GM12878 (cell line): ENCODE measurements at regions not wholly inside any gene's neighbourhood (a gene's known extent, or its start where the extent isn't known, plus 50 kb on each side); places are given as distances from the start of the nearest gene placed in this dataset.

ENCODE experiments used
- ATAC-seq: fragments of 200-7000 bp; cut with Tn5 transposase; 3 replicates; pipeline ENCODE4 v1.9.1; 2020; ENCODE audit warnings: mild to moderate bottlenecking, moderate library complexity
- BruUV-seq: library from RNA; stranded (reverse); fragments of 400-500 nt; replicated peaks from 2 replicates; lab custom pipeline; 2021; lab: Mats Ljungman, UMichigan
- CTCF ChIA-PET: fragments of 300-600 bp; sonication (Branson Sonifier 250); formaldehyde crosslinking; extraction: SDS; loops from one replicate; lab custom pipeline; 2021; ENCODE audit warnings: inconsistent platforms; lab: Yijun Ruan, JAX
- POLR2A ChIA-PET: fragments of 350-600 bp; formaldehyde crosslinking; extraction: SDS; loops from one replicate; lab custom pipeline; 2021; ENCODE audit warnings: inconsistent platforms; lab: Charles Lee
- RAD21 ChIA-PET: fragments of 300-600 bp; sonication (Branson Sonifier 250); formaldehyde crosslinking; loops from one replicate; lab custom pipeline; 2023; ENCODE audit warnings: antibody characterized with exemption; ENCODE audit not compliant: unreplicated experiment; lab: Charles Lee
- SMC1A ChIA-PET: fragments of 300-600 bp; sonication (Branson Sonifier 250); formaldehyde crosslinking; loops from one replicate; lab custom pipeline; 2023; ENCODE audit not compliant: unreplicated experiment, uncharacterized antibody; lab: Charles Lee
- DNase-seq: peaks from one replicate; pipeline ENCODE4 v3.0.0-alpha.2; 2011; ENCODE audit warnings: low read depth, low spot score
- FAIRE-seq: peaks from 3 replicates; lab custom pipeline; 2011; peaks lifted over from hg19 to GRCh38; lab: Jason Lieb, UNC
- H2AFZ ChIP-seq: 2 replicates; pipeline ENCODE4 v1.6.0; 2011; ENCODE audit warnings: low read depth, low read length, control low read depth; ENCODE audit not compliant: control insufficient read depth
- H3K27ac ChIP-seq: 2 replicates; pipeline ENCODE4 v1.5.1; 2011; ENCODE audit warnings: control low read depth; ENCODE audit not compliant: control insufficient read depth, insufficient read depth
- H3K27me3 ChIP-seq, 2 experiments: replicated peaks in 1 of 2; 2 replicates each; pipeline versions ENCODE4 v1.6.0 to v1.6.1; 2011; ENCODE audit warnings: low read length in 1 of 2; ENCODE audit not compliant: control insufficient read depth in 2 of 2, insufficient read depth in 2 of 2
- H3K36me3 ChIP-seq, 2 experiments: 2 replicates each; pipeline ENCODE4 v1.5.1; 2011; ENCODE audit warnings: low read length in 1 of 2; ENCODE audit not compliant: control insufficient read depth in 2 of 2, insufficient read depth in 2 of 2
- H3K4me1 ChIP-seq: 2 replicates; pipeline ENCODE4 v1.6.1; 2011; ENCODE audit warnings: mild to moderate bottlenecking, low read length, moderate library complexity, mixed read lengths; ENCODE audit not compliant: control insufficient read depth, insufficient read depth
- H3K4me2 ChIP-seq: 2 replicates; pipeline ENCODE4 v1.6.0; 2011; ENCODE audit warnings: control low read depth; ENCODE audit not compliant: control insufficient read depth, insufficient read depth
- H3K4me3 ChIP-seq: fragments of 200-600 bp; sonication (generic); 2 replicates; pipeline ENCODE4 v1.5.1; 2016
- H3K79me2 ChIP-seq: 2 replicates; pipeline ENCODE4 v1.6.0; 2011; ENCODE audit warnings: low read length; ENCODE audit not compliant: control insufficient read depth, insufficient read depth
- H3K9ac ChIP-seq: 2 replicates; pipeline ENCODE4 v1.8.0; 2011; ENCODE audit warnings: low read length, control low read depth, mixed read lengths; ENCODE audit not compliant: control insufficient read depth, insufficient read depth
- H3K9me3 ChIP-seq: replicated peaks from 3 replicates; pipeline ENCODE4 v1.5.1; 2011; ENCODE audit warnings: mild to moderate bottlenecking, low read length; ENCODE audit not compliant: control insufficient read depth, insufficient read depth
- H4K20me1 ChIP-seq: 2 replicates; pipeline ENCODE4 v1.6.0; 2011; ENCODE audit not compliant: control insufficient read depth, insufficient read depth
- CBX3 ChIP-seq: fragments of 200-600 bp; sonication (generic); IDR thresholded peaks from 2 replicates; pipeline ENCODE4 v1.6.1; 2016; ENCODE audit warnings: low read depth, borderline replicate concordance
- EED ChIP-seq: sonication (generic); IDR thresholded peaks from 2 replicates; pipeline ENCODE4 v1.6.1; 2016; ENCODE audit warnings: antibody characterized with exemption, low read depth
- EGR1 ChIP-seq, 2 experiments: IDR thresholded peaks; 1 replicate in 1 of 2; 2 replicates in 1 of 2; pipeline ENCODE4 v1.6.1; 2011 to 2012; ENCODE audit warnings: low read depth in 2 of 2, low read length in 2 of 2, borderline replicate concordance in 1 of 2, mild to moderate bottlenecking in 1 of 2, moderate library complexity in 1 of 2
- MEF2A ChIP-seq: IDR thresholded peaks from 2 replicates; pipeline ENCODE4 v1.6.1; 2011; ENCODE audit warnings: low read depth, mild to moderate bottlenecking, low read length, moderate library complexity; ENCODE audit not compliant: insufficient read depth
- MTA3 ChIP-seq: IDR thresholded peaks from 2 replicates; pipeline ENCODE4 v1.6.1; 2012; ENCODE audit warnings: low read length, inconsistent platforms, borderline replicate concordance
- NRF1 ChIP-seq: conservative IDR thresholded peaks from 2 replicates; pipeline ENCODE4 v1.6.1; 2011; ENCODE audit warnings: mild to moderate bottlenecking, low read depth, low read length, improper control_type of control experiment
- PML ChIP-seq: IDR thresholded peaks from 2 replicates; pipeline ENCODE4 v1.6.1; 2012; ENCODE audit warnings: low read length, inconsistent platforms
- RFX5 ChIP-seq: IDR thresholded peaks from 2 replicates; pipeline ENCODE4 v1.6.1; 2011; ENCODE audit warnings: low read depth, low read length, improper control_type of control experiment
- SIN3A ChIP-seq: IDR thresholded peaks from 2 replicates; pipeline ENCODE4 v1.6.1; 2012; ENCODE audit warnings: low read depth, low read length, improper control_type of control experiment
- SPI1 ChIP-seq: IDR thresholded peaks from 2 replicates; pipeline ENCODE4 v1.6.1; 2011; ENCODE audit warnings: low read depth, mild to moderate bottlenecking, low read length, moderate library complexity, borderline replicate concordance; ENCODE audit not compliant: insufficient read depth
- SREBF2 ChIP-seq: IDR thresholded peaks from 2 replicates; pipeline ENCODE4 v1.6.1; 2012; ENCODE audit warnings: mild to moderate bottlenecking, low read length
- SUZ12 ChIP-seq: fragments of 200-600 bp; sonication (generic); IDR thresholded peaks from one replicate; pipeline ENCODE4 v1.6.1; 2018; ENCODE audit warnings: antibody characterized with exemption, mild to moderate bottlenecking; ENCODE audit not compliant: unreplicated experiment
- TARDBP ChIP-seq: IDR thresholded peaks from 2 replicates; pipeline ENCODE4 v1.6.1; 2016; ENCODE audit warnings: borderline replicate concordance
- TCF7 ChIP-seq: IDR thresholded peaks from 2 replicates; pipeline ENCODE4 v1.6.1; 2014; ENCODE audit warnings: antibody characterized with exemption, borderline replicate concordance
- ZBED1 ChIP-seq: IDR thresholded peaks from 2 replicates; pipeline ENCODE4 v1.6.1; 2016; ENCODE audit warnings: borderline replicate concordance
- ZNF217 ChIP-seq: fragments of 450-650 bp; IDR thresholded peaks from 2 replicates; pipeline ENCODE4 v1.6.1; 2017; ENCODE audit warnings: antibody characterized with exemption, mild to moderate bottlenecking
- WGBS: methylation state at CpG from one replicate; pipeline ENCODE4 v1.1.6; 2016; ENCODE audit warnings: low lambda C conversion rate; ENCODE audit not compliant: insufficient replicate concordance, insufficient coverage; ENCODE audit errors: missing lambda C conversion rate; 5-methylcytosine and 5-hydroxymethylcytosine counted together
- in situ Hi-C: fragments of 300-500 bp; cut with MboI; formaldehyde crosslinking; loops from 9 replicates; pipeline ENCODE4 v1.14.3; 2018; ENCODE audit warnings: mixed read lengths
- intact Hi-C: fragments of 100-400 bp; cut with micrococcal nuclease; formaldehyde crosslinking; loops from one replicate; pipeline ENCODE4 v1.14.2; 2022; ENCODE audit not compliant: unreplicated experiment
- TF ChIP-seq, protein P1 (sequence below): fragments of 450-650 bp; IDR thresholded peaks from 2 replicates; pipeline ENCODE4 v1.6.1; 2017; ENCODE audit warnings: low read depth, mild to moderate bottlenecking, moderate library complexity

DNA sequence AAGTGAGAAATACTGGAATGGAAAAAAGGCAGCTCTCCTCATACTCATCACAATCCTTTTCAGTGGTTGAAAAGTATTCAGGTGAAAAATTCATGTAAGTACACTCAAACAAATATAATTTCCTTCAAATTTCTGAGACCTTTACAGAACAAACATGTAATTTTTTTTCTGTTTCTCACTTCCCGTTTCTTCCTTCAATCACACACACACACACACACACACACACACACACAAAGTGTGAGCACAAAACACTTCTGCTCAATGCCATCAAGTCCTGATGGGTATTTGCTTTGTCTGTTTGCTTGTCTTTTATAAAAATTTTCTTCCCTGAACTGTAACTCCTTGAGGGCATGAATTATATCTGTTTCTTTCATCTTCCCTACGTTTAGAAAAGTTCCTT is 110.6 kb downstream of the LIG4 start:
- POLR2A ChIA-PET: no interaction called here

DNA sequence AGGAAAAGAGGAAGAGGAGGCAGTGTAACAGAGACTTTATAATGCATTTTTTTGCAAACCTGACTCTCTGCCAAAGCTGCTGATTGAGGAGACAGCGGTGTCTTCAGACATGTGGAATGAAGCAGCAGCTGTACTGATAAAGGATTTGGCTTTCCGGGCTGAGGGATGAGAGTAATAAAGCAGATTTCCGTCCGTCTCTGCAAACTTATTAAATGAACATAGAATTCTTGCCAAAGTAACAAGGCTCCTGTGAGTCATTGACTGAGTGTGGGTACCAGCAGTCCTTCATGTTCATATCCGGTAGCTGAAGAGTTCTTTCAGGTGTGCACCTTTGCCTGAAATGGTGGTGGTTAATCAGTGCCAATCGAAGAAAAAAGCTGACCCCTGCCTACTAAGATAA is 112.6 kb downstream of the LIG4 start:
- BruUV-seq: no TSS peak
- FAIRE-seq (no peak), DNase-seq (no peak), ATAC-seq (no peak)
- Histone ChIP-seq H3K4me2 (no peak overlapping the region), H3K4me3 (no peak overlapping the region), H3K9ac (no peak overlapping the region), H4K20me1 (no peaks in the 10 kb centered on the region), H3K27me3 (no peaks in the 10 kb centered on the region), H3K27ac (no peak overlapping the region), H3K36me3 (no peaks in the 10 kb centered on the region), H3K4me1 (no peaks in the 10 kb centered on the region), H3K79me2 (no peaks in the 10 kb centered on the region), H3K9me3 (no peaks in the 10 kb centered on the region), H2AFZ (no peak overlapping the region)
- WGBS: 15% methylated on average over 6 of the region's 6 CpGs
- in situ Hi-C loops (no loop called here), intact Hi-C loops (no loop called here)
- ChIA-PET SMC1A (no interaction called here), CTCF (interaction anchor here (1.0 kb wide), 1 partner anchor 20 kb away, joined by 3 read pairs; no protein-coding TSS in a partner anchor), RAD21 (interaction anchor here (0.8 kb wide), 1 partner anchor 425 kb away, joined by 3 read pairs; no protein-coding TSS in a partner anchor), POLR2A (no interaction called here)
- TF ChIP-seq MTA3: no peak
- no peak for TF ChIP-seq EGR1 (IDR thresholded peaks at IDR 0.05; ENCODE audit: borderline replicate concordance in 1 of 2, low read depth in 2 of 2, low read length in 2 of 2)
- no peak for TF ChIP-seq TCF7
- no peak for TF ChIP-seq SREBF2
- no peak for TF ChIP-seq TARDBP
- TF ChIP-seq RFX5: no peak
- TF ChIP-seq ZNF217: no peak
- TF ChIP-seq CBX3: no peak
- no peak for TF ChIP-seq SUZ12
- TF ChIP-seq EED: no peak
- TF ChIP-seq NRF1: no peak
- TF ChIP-seq PML: no peak
- no peak for TF ChIP-seq MEF2A
- no peak for TF ChIP-seq SIN3A
- TF ChIP-seq, protein P1, sequence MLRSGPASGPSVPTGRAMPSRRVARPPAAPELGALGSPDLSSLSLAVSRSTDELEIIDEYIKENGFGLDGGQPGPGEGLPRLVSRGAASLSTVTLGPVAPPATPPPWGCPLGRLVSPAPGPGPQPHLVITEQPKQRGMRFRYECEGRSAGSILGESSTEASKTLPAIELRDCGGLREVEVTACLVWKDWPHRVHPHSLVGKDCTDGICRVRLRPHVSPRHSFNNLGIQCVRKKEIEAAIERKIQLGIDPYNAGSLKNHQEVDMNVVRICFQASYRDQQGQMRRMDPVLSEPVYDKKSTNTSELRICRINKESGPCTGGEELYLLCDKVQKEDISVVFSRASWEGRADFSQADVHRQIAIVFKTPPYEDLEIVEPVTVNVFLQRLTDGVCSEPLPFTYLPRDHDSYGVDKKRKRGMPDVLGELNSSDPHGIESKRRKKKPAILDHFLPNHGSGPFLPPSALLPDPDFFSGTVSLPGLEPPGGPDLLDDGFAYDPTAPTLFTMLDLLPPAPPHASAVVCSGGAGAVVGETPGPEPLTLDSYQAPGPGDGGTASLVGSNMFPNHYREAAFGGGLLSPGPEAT: no peak

More for the DNA sequence above, 110.6 kb downstream of the LIG4 start:
- Histone ChIP-seq H4K20me1 (no peaks in the 10 kb centered on the region), H3K9ac (no peak overlapping the region), H3K36me3 (no peaks in the 10 kb centered on the region), H3K4me3 (no peak overlapping the region)
- intact Hi-C loops: no loop called here
- no peak for DNase-seq
- FAIRE-seq: no peak
- RAD21 ChIA-PET: no interaction called here
- BruUV-seq: no TSS peak
- CTCF ChIA-PET: no interaction called here
- SMC1A ChIA-PET: interaction anchor here (0.9 kb wide), 1 partner anchor 69 kb away, joined by 3 read pairs; no protein-coding TSS in a partner anchor
- TF ChIP-seq SPI1 (peak; percentile 76), ZBED1 (no peak)
- TF ChIP-seq, all 136 proteins: peak for 1
- Histone ChIP-seq H2AFZ (no peak overlapping the region), H3K27ac (no peak overlapping the region), H3K9me3 (no peaks in the 10 kb centered on the region), H3K27me3 (no peaks in the 10 kb centered on the region), H3K4me1 (no peaks in the 10 kb centered on the region), H3K79me2 (no peaks in the 10 kb centered on the region), H3K4me2 (no peak overlapping the region)
- ATAC-seq: no peak
- whole genome bisulfite sequencing: 0% methylated on average over 2 of the region's 2 CpGs
- in situ Hi-C loops: no loop called here
